PC-3 (cell line): ENCODE measurements at regions not wholly inside any gene's neighbourhood (a gene's known extent, or its start where the extent isn't known, plus 50 kb on each side); places are given as distances from the start of the nearest gene placed in this dataset.

ENCODE experiments used
- ATAC-seq: fragments of 200-7000 bp; cut with Tn5 transposase; 2 replicates; pipeline ENCODE4 v1.9.1; 2020; ENCODE audit warnings: mild to moderate bottlenecking, moderate library complexity
- BruUV-seq: library from RNA; stranded (reverse); fragments of 400-500 nt; replicated peaks from 2 replicates; lab custom pipeline; 2021; lab: Mats Ljungman, UMichigan
- CTCF ChIA-PET: fragments of 300-600 bp; sonication (Branson Sonifier 250); formaldehyde crosslinking; loops from one replicate; lab custom pipeline; 2022; ENCODE audit warnings: antibody characterized with exemption; lab: Charles Lee
- POLR2A ChIA-PET: fragments of 300-600 bp; sonication (Branson Sonifier 250); formaldehyde crosslinking; loops from one replicate; lab custom pipeline; 2022; ENCODE audit warnings: antibody characterized with exemption; ENCODE audit not compliant: unreplicated experiment; lab: Charles Lee
- DNase-seq: peaks from one replicate; pipeline ENCODE4 v3.0.0-alpha.2; 2015
- H2AFZ ChIP-seq: fragments of 300-600 bp; sonication (generic); 2 replicates; pipeline ENCODE4 v1.6.0; 2016; ENCODE audit warnings: antibody characterized with exemption, low read length
- H3F3A ChIP-seq: fragments of 300-600 bp; sonication (generic); one replicate; pipeline ENCODE4 v1.6.0; 2017; ENCODE audit warnings: antibody characterized with exemption, low read length, control low read depth, mild to moderate bottlenecking; ENCODE audit not compliant: unreplicated experiment
- H3K27ac ChIP-seq: fragments of 300-600 bp; sonication (generic); 2 replicates; pipeline ENCODE4 v1.5.1; 2016; ENCODE audit warnings: mild to moderate bottlenecking, low read length
- H3K27me3 ChIP-seq: fragments of 300-600 bp; sonication (generic); 2 replicates; pipeline ENCODE4 v1.6.1; 2016; ENCODE audit warnings: low read length, mixed read lengths
- H3K36me3 ChIP-seq: fragments of 300-600 bp; sonication (generic); 2 replicates; pipeline ENCODE4 v1.6.1; 2016; ENCODE audit warnings: low read depth, mixed run types, low read length, mixed read lengths
- H3K4me1 ChIP-seq: fragments of 300-600 bp; sonication (generic); 2 replicates; pipeline ENCODE4 v1.5.1; 2016; ENCODE audit warnings: low read length; ENCODE audit not compliant: insufficient read depth
- H3K4me2 ChIP-seq: fragments of 300-600 bp; sonication (generic); 2 replicates; pipeline ENCODE4 v1.6.0; 2016; ENCODE audit warnings: low read length
- H3K4me3 ChIP-seq: fragments of 300-600 bp; sonication (generic); 2 replicates; pipeline ENCODE4 v1.5.1; 2016; ENCODE audit warnings: mild to moderate bottlenecking, low read length, mixed read lengths
- H3K79me2 ChIP-seq: fragments of 300-600 bp; sonication (generic); 2 replicates; pipeline ENCODE4 v1.6.1; 2017; ENCODE audit warnings: low read length, mixed read lengths
- H3K9ac ChIP-seq: fragments of 300-600 bp; sonication (generic); 2 replicates; pipeline ENCODE4 v1.6.0; 2016; ENCODE audit warnings: mild to moderate bottlenecking, low read length
- H3K9me2 ChIP-seq: fragments of 300-600 bp; sonication (generic); replicated peaks from 2 replicates; pipeline ENCODE4 v1.6.1; 2016; ENCODE audit warnings: mixed run types, low read length, mixed read lengths
- H3K9me3 ChIP-seq: fragments of 300-600 bp; sonication (generic); 2 replicates; pipeline ENCODE4 v1.6.1; 2016; ENCODE audit warnings: low read length, mixed read lengths
- H4K20me1 ChIP-seq: fragments of 300-600 bp; sonication (generic); 2 replicates; pipeline ENCODE4 v1.6.1; 2016; ENCODE audit warnings: low read length, mixed read lengths
- CTCF ChIP-seq: fragments of 300-600 bp; sonication (generic); conservative IDR thresholded peaks from 2 replicates; pipeline ENCODE4 v1.5.1; 2017; ENCODE audit warnings: antibody characterized with exemption, low read depth, mild to moderate bottlenecking, low read length
- EZH2 ChIP-seq: fragments of 300-600 bp; sonication (generic); IDR thresholded peaks from one replicate; pipeline ENCODE4 v1.6.1; 2017; ENCODE audit warnings: antibody characterized with exemption, mild to moderate bottlenecking, low read length; ENCODE audit not compliant: unreplicated experiment
- EZH2phosphoT487 ChIP-seq: fragments of 300-600 bp; sonication (generic); IDR thresholded peaks from 2 replicates; pipeline ENCODE4 v1.6.1; 2018; ENCODE audit warnings: mild to moderate bottlenecking, antibody characterized with exemption, low read length, borderline replicate concordance
- intact Hi-C: fragments of 100-400 bp; cut with micrococcal nuclease; formaldehyde crosslinking; loops from 2 replicates; pipeline ENCODE4 v1.9.0; 2023

GRCh38 chr6:139483079-139483478 is 108.6 kb upstream of the CITED2 start:
- DNase-seq (no peak), ATAC-seq (no peak)
- no peak overlapping the region for H3K9ac ChIP-seq
- CTCF ChIA-PET, result no interaction called here
- H4K20me1 ChIP-seq, result no peaks in the 10 kb centered on the region
- no peaks in the 10 kb centered on the region for H3K4me1 ChIP-seq
- H3F3A ChIP-seq, result no peaks in the 10 kb centered on the region
- H3K36me3 ChIP-seq, result no peaks in the 10 kb centered on the region
- no peaks in the 10 kb centered on the region for H3K27me3 ChIP-seq
- H3K79me2 ChIP-seq, result no peaks in the 10 kb centered on the region
- H3K4me2 ChIP-seq, result no peak overlapping the region
- no peak overlapping the region for H3K4me3 ChIP-seq
- no peak for TF ChIP-seq EZH2
- no peak for TF ChIP-seq CTCF
- TF ChIP-seq EZH2phosphoT487, result no peak
- no peaks in the 10 kb centered on the region for H3K9me3 ChIP-seq
- H3K9me2 ChIP-seq, result no peaks in the 10 kb centered on the region
- POLR2A ChIA-PET, result no interaction called here
- no peak overlapping the region for H3K27ac ChIP-seq
- intact Hi-C loops, result no loop called here
- H2AFZ ChIP-seq, result no peak overlapping the region
- BruUV-seq, result no TSS peak

- Histone ChIP-seq H3K4me2 (no peak overlapping the region), H3K9ac (no peak overlapping the region), H3K36me3 (no peaks in the 10 kb centered on the region), H3K27ac (no peak overlapping the region), H3K4me3 (no peak overlapping the region), H3F3A (no peaks in the 10 kb centered on the region), H3K79me2 (no peaks in the 10 kb centered on the region), H2AFZ (no peak overlapping the region), H3K4me1 (no peaks in the 10 kb centered on the region), H4K20me1 (no peaks in the 10 kb centered on the region), H3K9me3 (no peaks in the 10 kb centered on the region), H3K9me2 (no peaks in the 10 kb centered on the region), H3K27me3 (no peaks in the 10 kb centered on the region)
- intact Hi-C loops, result no loop called here
- TF ChIP-seq CTCF, result no peak
- no peak for TF ChIP-seq EZH2phosphoT487
- no peak for TF ChIP-seq EZH2
- BruUV-seq, result no TSS peak
- ATAC-seq (no peak), DNase-seq (no peak)
- ChIA-PET POLR2A (no interaction called here), CTCF (no interaction called here)
Observed at GRCh38 chr6:139482287-139482686, 107.8 kb upstream of the CITED2 start.

- Histone ChIP-seq H3K27ac (no peak overlapping the region), H3K36me3 (no peaks in the 10 kb centered on the region), H3K27me3 (no peaks in the 10 kb centered on the region), H4K20me1 (no peaks in the 10 kb centered on the region), H3K4me2 (no peak overlapping the region), H3K4me3 (no peak overlapping the region), H2AFZ (no peak overlapping the region), H3K9ac (no peak overlapping the region), H3K9me3 (no peaks in the 10 kb centered on the region), H3K9me2 (no peaks in the 10 kb centered on the region), H3K4me1 (no peaks in the 10 kb centered on the region), H3K79me2 (no peaks in the 10 kb centered on the region), H3F3A (no peaks in the 10 kb centered on the region)
- DNase-seq (no peak), ATAC-seq (no peak)
- no TSS peak for BruUV-seq
- intact Hi-C loops, result no loop called here
- ChIA-PET POLR2A (no interaction called here), CTCF (no interaction called here)
- TF ChIP-seq EZH2 (no peak), CTCF (no peak), EZH2phosphoT487 (no peak)
Observed at GRCh38 chr6:139480356-139481165, 106.1 kb upstream of the CITED2 start.
